Kidney capillary endothelial cell (primary cell): ENCODE measurements at regions not wholly inside any gene's neighbourhood (a gene's known extent, or its start where the extent isn't known, plus 50 kb on each side); places are given as distances from the start of the nearest gene placed in this dataset.
A peak's percentile ranks its signal among the peaks of the same experiment; 100 is the strongest.
"Not testable (repeated sequence)": the region's sequence is repeated elsewhere in the genome, so short reads cannot be mapped to it uniquely, and the experiment has no call there.

Source experiments
- DNase-seq: peaks from one replicate; pipeline ENCODE4 v3.0.0-alpha.2; 2018; ENCODE audit warnings: low spot score

DNA sequence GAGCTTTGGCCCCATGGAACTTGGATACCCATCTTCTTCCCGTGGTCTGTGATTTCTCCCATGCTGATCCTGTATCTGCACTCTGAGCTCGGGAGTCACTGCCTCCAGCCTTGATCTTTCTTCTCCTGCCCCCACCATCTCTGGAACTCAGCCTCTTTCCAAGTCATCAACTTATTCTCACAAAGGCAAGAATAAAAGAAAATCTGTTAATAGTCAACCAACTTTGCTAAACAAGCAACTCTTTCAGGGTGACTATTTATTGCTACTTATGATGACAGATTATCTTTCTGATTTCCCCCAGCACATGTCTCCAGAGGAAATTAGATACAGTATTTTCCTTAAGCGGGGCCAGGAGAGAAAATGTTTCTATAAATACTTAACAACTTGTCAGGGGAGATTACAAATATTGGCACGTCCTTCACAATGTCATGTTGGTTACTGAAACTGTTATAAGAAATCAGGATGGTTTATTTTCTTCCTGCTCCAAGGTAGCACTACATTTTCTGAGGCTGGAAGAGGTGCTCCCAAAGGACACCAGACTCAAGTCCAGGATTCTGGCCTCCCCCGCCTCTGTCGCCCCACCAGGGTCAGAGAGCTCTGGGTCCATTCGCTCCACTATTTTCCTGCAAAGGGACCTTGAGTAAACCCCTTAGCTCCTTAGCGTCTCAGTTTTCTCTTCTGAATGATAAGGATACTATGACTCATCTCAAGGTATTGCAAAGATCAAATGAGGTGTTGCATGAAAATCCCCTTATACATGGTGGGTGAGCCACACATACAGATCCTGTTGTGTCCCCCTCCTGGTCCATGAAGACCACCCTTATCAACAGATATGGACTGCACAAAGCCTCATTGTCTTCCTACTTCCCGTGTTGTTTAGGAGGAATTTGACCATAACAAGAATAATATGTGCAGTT, 205.2 kb upstream of the WSCD1 start:
- no peak for DNase-seq

DNA sequence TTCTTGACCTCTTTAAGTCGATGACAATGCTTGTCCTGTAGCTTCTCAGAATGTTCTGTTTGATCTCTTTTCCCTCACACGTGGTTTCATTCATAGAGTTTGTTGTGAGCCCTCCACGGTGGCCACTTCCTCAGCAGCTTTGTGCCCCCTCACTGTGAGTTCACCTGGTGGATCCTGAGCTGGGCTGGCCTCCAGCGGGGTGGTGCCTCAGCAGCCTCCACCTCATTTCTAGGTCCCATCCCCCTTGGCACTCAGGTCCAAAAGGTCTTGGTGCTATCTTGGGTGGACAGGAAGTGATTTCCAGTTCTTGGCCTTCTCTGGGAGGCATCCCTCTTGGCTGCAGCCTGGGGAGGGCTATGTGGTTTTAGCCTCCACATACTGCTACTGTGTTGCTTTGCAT, 203.2 kb upstream of the WSCD1 start:
- DNase-seq, result no peak

DNA sequence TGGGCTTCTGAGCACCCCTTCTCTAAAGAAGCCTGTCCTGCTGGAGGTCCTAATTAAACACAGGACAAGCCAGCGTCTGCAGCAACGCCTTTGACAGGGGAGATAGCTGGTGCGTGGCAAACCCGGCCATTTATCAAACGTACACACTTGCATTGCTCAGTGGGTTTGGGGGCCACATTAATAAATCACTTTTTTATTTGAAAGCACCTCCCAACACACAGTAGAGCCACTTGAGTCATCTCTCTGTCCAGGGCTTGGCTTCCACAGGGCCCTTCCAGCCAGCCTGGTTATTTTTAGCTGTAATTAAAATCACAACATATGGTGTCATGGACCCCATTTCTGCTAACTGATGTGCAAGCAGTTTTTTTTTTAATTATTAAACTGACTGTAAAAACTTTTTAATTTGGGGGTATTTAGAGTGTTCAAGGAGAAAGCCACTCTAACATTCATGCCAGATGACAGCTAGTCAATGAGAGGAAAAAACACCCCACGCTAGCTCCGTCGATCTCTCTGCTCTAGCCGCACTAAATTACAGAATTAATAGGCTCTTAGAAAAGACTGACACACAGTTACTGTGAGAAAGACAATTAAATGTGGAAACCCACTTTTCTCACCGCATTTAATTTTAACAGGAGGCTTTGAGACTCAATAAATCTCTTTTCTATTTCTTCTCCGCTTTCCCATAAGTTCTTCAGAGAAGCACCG, 201.0 kb upstream of the WSCD1 start:
- no peak for DNase-seq

GRCh38 chr17:5870231-5870953, 199.8 kb upstream of the WSCD1 start:
- no peak for DNase-seq

DNA sequence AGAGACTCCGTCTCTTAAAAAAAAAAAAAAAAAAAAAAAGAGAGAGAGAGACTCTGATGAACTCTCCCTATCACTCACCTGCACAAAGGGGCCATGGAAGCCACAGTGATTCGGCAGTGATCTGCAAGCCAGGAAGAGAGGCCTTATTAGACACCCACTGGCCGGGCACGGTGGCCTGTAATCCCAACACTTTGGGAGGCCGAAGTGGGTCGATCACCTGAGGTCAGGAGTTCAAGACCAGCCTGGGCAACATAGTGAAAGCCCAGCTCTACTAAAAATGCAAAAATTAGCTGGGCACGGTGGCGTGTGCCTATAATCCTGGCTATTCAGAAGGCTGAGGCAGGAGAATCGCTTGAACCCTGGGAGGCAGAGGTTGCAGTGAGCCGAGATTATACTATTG, 198.5 kb upstream of the WSCD1 start:
- no peak for DNase-seq

DNA sequence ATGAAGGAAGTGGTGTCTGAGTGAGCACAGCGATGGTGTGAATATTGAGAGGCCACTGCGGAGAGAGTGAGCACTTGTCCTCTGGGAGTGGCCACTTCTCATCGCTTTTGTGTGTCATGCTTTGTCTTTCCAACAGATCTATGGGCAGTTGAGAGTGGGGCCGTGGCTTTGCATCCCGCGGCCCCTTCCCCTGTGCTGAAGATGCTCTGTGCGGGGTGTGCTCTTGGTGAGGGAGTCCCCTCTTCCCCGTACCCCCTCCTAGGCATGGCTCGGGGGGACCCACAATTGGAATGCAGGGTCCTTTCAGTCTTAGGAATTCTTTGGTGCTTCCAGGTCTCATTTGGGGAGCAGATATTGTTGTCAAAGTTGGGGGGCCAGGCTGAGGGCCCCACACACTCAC, 197.3 kb upstream of the WSCD1 start:
- DNase-seq, result no peak

GRCh38 chr17:5873781-5874180, 196.4 kb upstream of the WSCD1 start:
- DNase-seq, result no peak

GRCh38 chr17:5874486-5874885, 195.7 kb upstream of the WSCD1 start:
- peak; percentile 52 for DNase-seq

DNA sequence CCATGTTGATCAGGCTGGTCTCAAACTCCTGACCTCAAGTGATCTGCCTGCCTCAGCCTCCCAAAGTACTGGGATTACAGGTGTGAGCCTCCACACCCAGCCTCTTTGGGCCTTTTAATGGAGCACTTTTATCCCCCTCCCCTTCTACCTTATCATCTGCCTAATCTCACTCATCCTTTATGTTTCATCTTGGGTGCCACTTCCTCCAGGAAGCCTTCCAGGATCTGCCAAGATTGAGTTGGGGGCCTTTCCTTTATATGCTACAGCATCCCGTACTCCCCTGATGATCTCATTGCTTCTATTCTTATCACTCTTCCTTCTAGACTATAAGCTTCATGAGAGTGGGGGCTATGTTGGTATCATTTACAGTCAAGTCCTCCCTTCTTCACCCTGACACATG, 192.8 kb upstream of the WSCD1 start:
- no peak for DNase-seq

GRCh38 chr17:5877948-5878347, 192.2 kb upstream of the WSCD1 start:
- DNase-seq, result no peak

DNA sequence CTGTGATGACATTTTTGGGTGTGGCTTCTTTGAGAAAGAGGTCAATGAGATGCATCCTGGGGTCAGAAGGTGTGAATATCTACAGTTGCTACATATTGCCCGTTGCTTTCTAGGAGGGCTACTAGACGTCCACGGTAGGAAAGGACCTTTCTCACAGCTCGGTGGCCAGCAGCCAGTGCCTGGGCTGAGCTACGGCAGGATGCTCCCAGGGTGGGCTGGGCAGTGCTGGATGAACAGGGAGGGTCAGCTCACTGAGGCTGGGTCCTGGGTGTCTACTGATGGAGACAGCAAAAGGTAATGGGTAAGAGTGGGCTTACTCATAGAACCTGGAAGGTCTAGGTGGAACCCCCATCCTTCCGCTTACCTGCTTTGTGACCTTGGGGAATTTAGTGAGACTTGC, 188.3 kb upstream of the WSCD1 start:
- no peak for DNase-seq

DNA sequence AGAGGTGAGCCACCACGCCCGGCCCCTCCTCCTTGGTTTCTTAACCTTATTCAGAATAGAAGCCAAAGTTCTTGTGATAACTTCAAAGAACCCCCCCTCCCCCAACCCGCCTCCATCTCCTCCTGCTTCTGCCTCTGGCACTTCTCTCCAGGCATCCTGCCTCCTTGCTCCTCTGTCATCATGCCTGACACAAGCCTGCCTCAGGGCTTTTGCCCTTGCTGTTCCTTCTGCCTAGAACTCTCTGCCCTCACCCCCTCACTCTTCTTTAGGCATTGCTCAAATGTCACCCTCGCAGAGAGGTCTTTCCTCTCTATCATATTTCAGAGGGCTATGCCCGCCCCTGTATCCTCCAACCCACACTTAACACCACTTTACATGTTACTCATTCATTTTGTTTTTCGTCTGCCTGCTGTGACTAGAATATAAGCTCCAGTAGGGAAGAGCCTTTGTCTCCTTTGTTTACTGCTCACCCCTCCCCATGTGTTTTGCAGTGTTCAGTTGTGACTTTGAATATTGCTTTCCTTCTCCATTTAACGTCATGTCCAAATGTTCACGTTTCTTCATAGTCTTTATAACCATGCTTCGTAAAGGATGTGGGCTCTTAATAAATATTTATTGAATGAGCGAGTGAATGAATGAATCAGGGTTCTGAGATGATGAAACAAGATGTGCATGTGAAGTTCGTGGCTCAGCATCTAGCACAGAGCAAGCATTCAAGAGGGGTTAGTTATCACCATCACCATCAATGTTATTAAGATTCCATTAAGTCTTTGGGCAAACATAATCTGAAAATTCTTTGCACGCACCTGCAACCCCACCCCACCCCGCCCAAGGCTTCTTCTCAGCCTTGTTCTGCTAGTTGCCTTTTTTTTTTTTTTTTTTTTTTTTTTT, 186.2 kb upstream of the WSCD1 start:
- no peak for DNase-seq

GRCh38 chr17:5885336-5885735, 184.8 kb upstream of the WSCD1 start:
- no peak for DNase-seq

DNA sequence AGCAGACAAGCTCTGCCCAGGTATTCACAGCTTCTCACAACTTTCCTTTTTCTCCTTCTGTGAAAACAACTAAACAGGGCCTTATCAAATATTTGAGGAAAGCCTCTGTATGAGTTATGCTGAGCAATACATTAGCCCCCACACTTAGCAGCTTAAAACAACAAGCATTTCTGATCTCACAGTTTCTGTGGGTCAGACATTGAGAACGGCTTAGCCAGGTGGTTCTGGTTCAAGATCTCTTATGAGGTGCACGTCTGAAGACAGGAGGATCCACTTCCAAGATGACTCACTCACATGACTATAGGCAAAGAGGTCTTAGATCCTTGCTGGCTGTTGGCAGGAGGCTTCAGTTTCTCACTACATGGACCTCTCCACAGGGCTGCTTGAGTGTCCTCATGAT, 181.4 kb upstream of the WSCD1 start:
- DNase-seq, result no peak

GRCh38 chr17:5892921-5893675, 177.1 kb upstream of the WSCD1 start:
- no peak for DNase-seq

GRCh38 chr17:5893741-5894140, 176.4 kb upstream of the WSCD1 start:
- DNase-seq, result no peak

GRCh38 chr17:5895276-5895675, 174.9 kb upstream of the WSCD1 start:
- no peak for DNase-seq

DNA sequence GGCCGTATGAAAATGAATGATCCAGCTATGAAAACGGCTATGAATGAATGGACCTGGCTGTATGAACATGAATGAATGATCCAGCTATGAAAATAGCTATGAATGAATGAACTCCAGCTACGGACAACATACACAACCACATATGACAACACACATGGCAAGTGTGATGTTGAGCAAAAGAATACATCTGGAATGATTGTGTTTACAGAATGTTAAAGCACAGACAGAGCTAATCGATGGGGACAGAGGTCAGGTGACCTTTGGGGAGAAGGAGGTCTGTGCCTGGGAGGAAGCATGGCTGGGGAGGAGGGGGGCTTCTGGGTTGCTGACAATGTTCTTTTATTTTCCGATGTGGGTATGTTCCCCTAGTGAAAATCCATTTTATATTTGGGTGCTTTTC, 174.0 kb upstream of the WSCD1 start:
- DNase-seq, result no peak

GRCh38 chr17:5897275-5897911, 172.8 kb upstream of the WSCD1 start:
- peak; percentile 75 for DNase-seq

GRCh38 chr17:5897981-5898380, 172.2 kb upstream of the WSCD1 start:
- DNase-seq, result not testable (repeated sequence)

DNA sequence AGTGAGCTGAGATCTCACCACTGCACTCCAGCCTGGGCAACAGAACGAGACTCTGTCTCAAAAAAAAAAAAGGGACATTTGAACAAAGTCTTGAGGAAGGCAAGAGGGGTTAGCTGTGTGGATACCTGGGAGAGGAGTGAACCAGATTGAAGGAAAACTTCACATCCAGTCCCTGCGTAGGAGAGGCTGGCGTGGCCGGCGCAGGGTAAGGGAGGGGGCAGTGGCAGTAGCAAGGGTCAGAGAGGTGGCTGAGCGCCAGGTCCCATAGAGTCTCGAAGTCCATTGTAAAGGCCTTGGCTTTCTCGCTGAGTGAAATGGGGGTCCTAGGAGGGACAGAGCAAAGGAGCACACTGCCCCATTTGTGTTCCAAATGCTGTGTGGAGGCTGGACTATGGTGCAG, 171.8 kb upstream of the WSCD1 start:
- DNase-seq, result no peak
